GM12878 (cell line): ENCODE measurements at regions not wholly inside any gene's neighbourhood (a gene's known extent, or its start where the extent isn't known, plus 50 kb on each side); places are given as distances from the start of the nearest gene placed in this dataset.

Experiments used
- ATF3 ChIP-seq: IDR thresholded peaks from 2 replicates; pipeline ENCODE4 v1.6.1; 2011; ENCODE audit warnings: low read depth, mild to moderate bottlenecking, low read length, moderate library complexity, borderline replicate concordance; ENCODE audit errors: extremely low read depth
- BCL11A ChIP-seq: IDR thresholded peaks from 2 replicates; pipeline ENCODE4 v1.6.1; 2011; ENCODE audit warnings: low read depth, low read length
- ESRRA ChIP-seq: IDR thresholded peaks from 2 replicates; pipeline ENCODE4 v1.6.1; 2012; ENCODE audit warnings: mild to moderate bottlenecking, low read length, improper control_type of control experiment
- GATAD2B ChIP-seq: fragments of 450-650 bp; conservative IDR thresholded peaks from 2 replicates; pipeline ENCODE4 v1.6.1; 2017; ENCODE audit warnings: low read depth, mild to moderate bottlenecking, moderate library complexity
- IKZF2 ChIP-seq, 2 experiments: fragments of 450-650 bp; IDR thresholded peaks; 2 replicates each; pipeline ENCODE4 v1.6.1; 2017; ENCODE audit warnings: mild to moderate bottlenecking in 2 of 2, moderate library complexity in 2 of 2
- NRF1 ChIP-seq: conservative IDR thresholded peaks from 2 replicates; pipeline ENCODE4 v1.6.1; 2011; ENCODE audit warnings: mild to moderate bottlenecking, low read depth, low read length, improper control_type of control experiment
- RCOR1 ChIP-seq: conservative IDR thresholded peaks from 2 replicates; pipeline ENCODE4 v1.6.1; 2012; ENCODE audit warnings: low read depth, low read length, improper control_type of control experiment
- SMARCA5 ChIP-seq: fragments of 450-650 bp; IDR thresholded peaks from 2 replicates; pipeline ENCODE4 v1.6.1; 2017; ENCODE audit warnings: mild to moderate bottlenecking
- STAT1 ChIP-seq: fragments of 450-650 bp; conservative IDR thresholded peaks from 2 replicates; pipeline ENCODE4 v1.6.1; 2014; ENCODE audit warnings: antibody characterized with exemption, mild to moderate bottlenecking
- TCF7 ChIP-seq: IDR thresholded peaks from 2 replicates; pipeline ENCODE4 v1.6.1; 2014; ENCODE audit warnings: antibody characterized with exemption, borderline replicate concordance
- YY1 ChIP-seq: IDR thresholded peaks from 2 replicates; pipeline ENCODE4 v1.6.1; 2011; ENCODE audit warnings: low read depth, mild to moderate bottlenecking, low read length
- ZNF687 ChIP-seq: fragments of 450-650 bp; IDR thresholded peaks from 2 replicates; pipeline ENCODE4 v1.6.1; 2017; ENCODE audit warnings: mild to moderate bottlenecking, moderate library complexity
- TF ChIP-seq, protein P1 (sequence below): fragments of 450-650 bp; formaldehyde crosslinking; IDR thresholded peaks from 2 replicates; pipeline ENCODE4 v1.5.0; 2022; ENCODE audit warnings: mild to moderate bottlenecking, missing genetic modification characterization

GRCh38 chr11:122045181-122045586 is 70.8 kb downstream of the BLID start (continued):
- TF ChIP-seq, protein P1, sequence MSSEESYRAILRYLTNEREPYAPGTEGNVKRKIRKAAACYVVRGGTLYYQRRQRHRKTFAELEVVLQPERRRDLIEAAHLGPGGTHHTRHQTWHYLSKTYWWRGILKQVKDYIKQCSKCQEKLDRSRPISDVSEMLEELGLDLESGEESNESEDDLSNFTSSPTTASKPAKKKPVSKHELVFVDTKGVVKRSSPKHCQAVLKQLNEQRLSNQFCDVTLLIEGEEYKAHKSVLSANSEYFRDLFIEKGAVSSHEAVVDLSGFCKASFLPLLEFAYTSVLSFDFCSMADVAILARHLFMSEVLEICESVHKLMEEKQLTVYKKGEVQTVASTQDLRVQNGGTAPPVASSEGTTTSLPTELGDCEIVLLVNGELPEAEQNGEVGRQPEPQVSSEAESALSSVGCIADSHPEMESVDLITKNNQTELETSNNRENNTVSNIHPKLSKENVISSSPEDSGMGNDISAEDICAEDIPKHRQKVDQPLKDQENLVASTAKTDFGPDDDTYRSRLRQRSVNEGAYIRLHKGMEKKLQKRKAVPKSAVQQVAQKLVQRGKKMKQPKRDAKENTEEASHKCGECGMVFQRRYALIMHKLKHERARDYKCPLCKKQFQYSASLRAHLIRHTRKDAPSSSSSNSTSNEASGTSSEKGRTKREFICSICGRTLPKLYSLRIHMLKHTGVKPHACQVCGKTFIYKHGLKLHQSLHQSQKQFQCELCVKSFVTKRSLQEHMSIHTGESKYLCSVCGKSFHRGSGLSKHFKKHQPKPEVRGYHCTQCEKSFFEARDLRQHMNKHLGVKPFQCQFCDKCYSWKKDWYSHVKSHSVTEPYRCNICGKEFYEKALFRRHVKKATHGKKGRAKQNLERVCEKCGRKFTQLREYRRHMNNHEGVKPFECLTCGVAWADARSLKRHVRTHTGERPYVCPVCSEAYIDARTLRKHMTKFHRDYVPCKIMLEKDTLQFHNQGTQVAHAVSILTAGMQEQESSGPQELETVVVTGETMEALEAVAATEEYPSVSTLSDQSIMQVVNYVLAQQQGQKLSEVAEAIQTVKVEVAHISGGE (CRISPR knock-in tag) = no peak
- TF ChIP-seq IKZF2 (IDR thresholded peaks at IDR 0.05) (no peak), TCF7 (no peak), NRF1 (no peak), RCOR1 (no peak), GATAD2B (no peak), YY1 (no peak), ATF3 (no peak), ZNF687 (no peak), ESRRA (no peak), STAT1 (no peak), BCL11A (no peak), SMARCA5 (no peak)
